ENCODE measurements at regions not wholly inside any gene's neighbourhood (a gene's known extent, or its start where the extent isn't known, plus 50 kb on each side); places are given as distances from the start of the nearest gene placed in this dataset.
"Not testable (repeated sequence)": the region's sequence is repeated elsewhere in the genome, so short reads cannot be mapped to it uniquely, and the experiment has no call there.

DNA sequence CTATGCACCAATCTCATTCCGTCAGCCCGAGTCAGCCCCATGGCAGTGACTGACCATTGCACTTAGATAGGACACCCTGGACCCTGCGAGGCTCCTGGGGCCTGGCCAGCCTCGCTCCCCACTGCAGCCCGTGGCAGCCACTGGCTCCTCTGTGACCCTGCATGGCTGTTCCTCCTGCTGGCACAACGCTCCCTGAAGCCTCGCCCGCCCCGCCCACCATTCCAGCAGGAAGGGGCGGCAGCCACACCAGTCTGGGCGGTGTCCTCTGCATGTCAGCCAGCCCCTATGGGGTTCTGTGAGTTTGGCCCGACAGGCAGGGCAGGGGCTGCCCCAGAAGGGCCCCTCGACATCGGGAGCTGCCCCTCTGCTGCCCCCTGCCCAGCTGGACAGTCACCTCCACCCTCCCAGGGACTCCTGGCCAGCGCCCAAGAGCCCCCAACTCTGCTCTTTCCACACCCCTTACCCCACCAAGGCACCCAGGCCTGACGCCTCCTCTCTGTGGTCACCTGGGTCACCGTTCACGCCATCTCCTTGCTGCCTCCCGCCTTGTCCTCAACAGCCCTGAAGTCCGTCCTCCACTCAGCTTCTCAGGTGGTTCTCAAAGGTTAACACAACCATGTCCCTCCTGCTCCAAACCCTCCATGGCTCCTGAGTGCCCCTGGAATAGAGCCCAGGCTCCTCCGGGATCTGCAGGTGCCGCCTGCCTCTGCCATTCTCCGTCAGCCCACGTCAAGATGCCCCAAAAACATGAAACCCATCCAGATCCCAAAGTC is 103.5 kb downstream of the MICALL2 start:
- TF ChIP-seq POU2F2 (IDR thresholded peaks at IDR 0.05; ENCODE audit: low read depth, low read length) (no peak), PAX5 (IDR thresholded peaks at IDR 0.05; ENCODE audit: insufficient read depth, low read length, severe bottlenecking) (no peak), POLR2A (IDR thresholded peaks at IDR 0.05; ENCODE audit: low read depth, low read length) (no peak), POLR2AphosphoS5 (IDR thresholded peaks at IDR 0.05; ENCODE audit: low read depth, low read length) (no peak)
- FAIRE-seq = no peak
- DNase-seq (ENCODE audit: insufficient read length, low spot score) = no peak

- DNase-seq (ENCODE audit: insufficient read length, low spot score); FAIRE-seq: not testable (repeated sequence)
Measured at GRCh38 chr7:1356853-1357252, 102.4 kb downstream of the MICALL2 start.

DNA sequence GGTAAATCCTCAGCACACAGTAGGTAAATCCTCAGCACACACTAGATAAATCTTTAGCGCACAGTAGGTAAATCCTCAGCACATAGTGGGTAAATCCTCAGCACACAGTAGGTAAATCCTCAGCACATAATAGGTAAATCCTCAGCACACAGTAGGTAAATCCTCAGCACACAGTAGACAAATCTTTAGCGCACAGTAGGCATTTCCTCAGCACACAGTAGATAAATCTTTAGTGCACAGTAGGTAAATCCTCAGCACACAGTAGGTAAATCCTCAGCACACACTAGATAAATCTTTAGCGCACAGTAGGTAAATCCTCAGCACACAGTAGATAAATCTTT is 102.0 kb downstream of the MICALL2 start:
- DNase-seq (ENCODE audit: insufficient read length, low spot score); FAIRE-seq: not testable (repeated sequence)

DNA sequence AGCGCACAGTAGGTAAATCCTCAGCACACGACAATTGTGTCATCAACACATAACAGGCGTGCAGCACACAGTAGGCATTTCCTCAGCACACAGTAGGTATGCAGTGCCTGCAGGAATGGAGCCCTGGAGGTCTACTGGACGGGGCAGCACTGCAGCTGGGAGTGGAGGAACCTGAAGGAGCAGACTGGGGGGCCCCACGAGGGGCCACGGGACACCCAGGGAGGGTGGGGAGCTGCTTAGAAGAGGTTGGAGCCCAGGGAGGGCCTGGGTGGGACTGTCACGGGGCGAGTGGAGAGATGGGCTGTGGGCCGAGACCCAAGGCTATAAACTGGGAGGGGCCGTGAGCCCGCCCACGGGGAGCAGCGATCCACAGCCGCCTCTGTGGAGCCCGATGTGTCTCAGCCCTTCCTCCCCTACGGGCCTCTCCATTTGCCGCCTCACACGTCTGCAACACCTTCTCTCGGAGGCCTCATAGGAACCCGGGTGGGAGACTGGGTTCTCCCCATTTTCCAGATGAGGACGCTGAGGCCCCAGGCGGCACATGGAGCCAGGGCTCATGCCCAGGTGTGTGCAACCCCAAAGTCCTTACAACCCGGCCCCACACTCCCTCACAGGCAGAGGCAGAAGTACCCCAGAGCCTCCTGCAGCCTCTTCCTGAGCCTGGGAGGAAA is 101.5 kb downstream of the MICALL2 start:
- no peak for FAIRE-seq
- TF ChIP-seq POU2F2 (IDR thresholded peaks at IDR 0.05; ENCODE audit: low read depth, low read length) = no peak
- TF ChIP-seq SPI1 (IDR thresholded peaks at IDR 0.05; ENCODE audit: low read depth, low read length) = no peak
- TF ChIP-seq PAX5 (IDR thresholded peaks at IDR 0.05; ENCODE audit: insufficient read depth, low read length, severe bottlenecking) = no peak
- TF ChIP-seq POLR2A (IDR thresholded peaks at IDR 0.05; ENCODE audit: low read depth, low read length) = no peak
- no peak for TF ChIP-seq POLR2AphosphoS5 (IDR thresholded peaks at IDR 0.05; ENCODE audit: low read depth, low read length)
- no peak for TF ChIP-seq TAF1 (IDR thresholded peaks at IDR 0.05; ENCODE audit: low read depth, low read length)
- no peak for DNase-seq (ENCODE audit: insufficient read length, low spot score)

DNA sequence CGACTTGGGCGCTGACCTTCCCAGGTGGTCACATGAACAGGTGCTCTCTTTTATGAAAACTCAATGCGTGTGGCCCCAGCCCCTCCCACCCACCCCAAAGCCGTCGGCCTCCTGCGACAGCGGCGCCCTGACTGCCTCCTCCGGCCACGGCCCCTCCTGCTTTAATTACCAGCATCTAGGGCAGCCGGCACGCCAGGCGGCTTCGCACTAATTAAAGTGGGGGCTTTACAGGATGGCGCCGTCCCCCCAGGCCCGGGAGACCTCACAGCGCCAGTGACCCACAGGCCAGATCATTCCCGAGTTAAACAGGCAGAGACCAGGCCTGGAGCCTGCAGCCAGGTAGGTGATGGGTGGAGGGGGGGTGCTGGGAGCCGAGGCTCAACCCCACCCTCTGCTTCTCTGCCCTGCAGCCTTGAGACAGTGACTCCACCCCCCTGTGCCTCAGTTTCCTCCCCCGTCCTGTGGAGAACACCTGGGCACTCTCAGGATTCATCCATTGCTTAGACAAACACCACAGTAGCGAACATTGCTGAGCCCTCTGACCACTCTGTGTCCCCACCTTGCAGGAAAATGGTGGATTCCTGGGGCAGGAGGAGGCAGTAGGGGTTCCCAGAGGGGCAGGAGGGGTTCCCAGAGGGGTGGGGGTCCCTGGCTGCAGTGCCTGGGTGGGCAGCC is 100.8 kb downstream of the MICALL2 start:
- FAIRE-seq (no peak), DNase-seq (ENCODE audit: insufficient read length, low spot score) (no peak)
- TF ChIP-seq POLR2A (IDR thresholded peaks at IDR 0.05; ENCODE audit: low read depth, low read length) (no peak), POU2F2 (IDR thresholded peaks at IDR 0.05; ENCODE audit: low read depth, low read length) (no peak), PAX5 (IDR thresholded peaks at IDR 0.05; ENCODE audit: insufficient read depth, low read length, severe bottlenecking) (no peak), TAF1 (IDR thresholded peaks at IDR 0.05; ENCODE audit: low read depth, low read length) (no peak), POLR2AphosphoS5 (IDR thresholded peaks at IDR 0.05; ENCODE audit: low read depth, low read length) (no peak), SPI1 (IDR thresholded peaks at IDR 0.05; ENCODE audit: low read depth, low read length) (no peak)

GRCh38 chr7:1359051-1359400 is 100.2 kb downstream of the MICALL2 start:
- FAIRE-seq (no peak), DNase-seq (ENCODE audit: insufficient read length, low spot score) (no peak)
- no peak for TF ChIP-seq TAF1 (IDR thresholded peaks at IDR 0.05; ENCODE audit: low read depth, low read length)
- TF ChIP-seq PAX5 (IDR thresholded peaks at IDR 0.05; ENCODE audit: insufficient read depth, low read length, severe bottlenecking) = no peak
- TF ChIP-seq POU2F2 (IDR thresholded peaks at IDR 0.05; ENCODE audit: low read depth, low read length) = no peak
- no peak for TF ChIP-seq POLR2A (IDR thresholded peaks at IDR 0.05; ENCODE audit: low read depth, low read length)
- TF ChIP-seq SPI1 (IDR thresholded peaks at IDR 0.05; ENCODE audit: low read depth, low read length) = no peak
- TF ChIP-seq POLR2AphosphoS5 (IDR thresholded peaks at IDR 0.05; ENCODE audit: low read depth, low read length) = no peak

GRCh38 chr7:1359681-1360485 is 99.4 kb downstream of the MICALL2 start:
- FAIRE-seq (no peak), DNase-seq (ENCODE audit: insufficient read length, low spot score) (no peak)
- TF ChIP-seq POLR2A (IDR thresholded peaks at IDR 0.05; ENCODE audit: low read depth, low read length) (no peak), TAF1 (IDR thresholded peaks at IDR 0.05; ENCODE audit: low read depth, low read length) (no peak), POLR2AphosphoS5 (IDR thresholded peaks at IDR 0.05; ENCODE audit: low read depth, low read length) (no peak), SPI1 (IDR thresholded peaks at IDR 0.05; ENCODE audit: low read depth, low read length) (no peak), POU2F2 (IDR thresholded peaks at IDR 0.05; ENCODE audit: low read depth, low read length) (no peak), PAX5 (IDR thresholded peaks at IDR 0.05; ENCODE audit: insufficient read depth, low read length, severe bottlenecking) (no peak)

GRCh38 chr7:1360521-1360971 is 98.7 kb downstream of the MICALL2 start:
- no peak for FAIRE-seq
- TF ChIP-seq PAX5 (IDR thresholded peaks at IDR 0.05; ENCODE audit: insufficient read depth, low read length, severe bottlenecking) = no peak
- no peak for TF ChIP-seq POLR2A (IDR thresholded peaks at IDR 0.05; ENCODE audit: low read depth, low read length)
- no peak for TF ChIP-seq SPI1 (IDR thresholded peaks at IDR 0.05; ENCODE audit: low read depth, low read length)
- TF ChIP-seq POU2F2 (IDR thresholded peaks at IDR 0.05; ENCODE audit: low read depth, low read length) = no peak
- TF ChIP-seq TAF1 (IDR thresholded peaks at IDR 0.05; ENCODE audit: low read depth, low read length) = no peak
- no peak for TF ChIP-seq POLR2AphosphoS5 (IDR thresholded peaks at IDR 0.05; ENCODE audit: low read depth, low read length)
- no peak for DNase-seq (ENCODE audit: insufficient read length, low spot score)

DNA sequence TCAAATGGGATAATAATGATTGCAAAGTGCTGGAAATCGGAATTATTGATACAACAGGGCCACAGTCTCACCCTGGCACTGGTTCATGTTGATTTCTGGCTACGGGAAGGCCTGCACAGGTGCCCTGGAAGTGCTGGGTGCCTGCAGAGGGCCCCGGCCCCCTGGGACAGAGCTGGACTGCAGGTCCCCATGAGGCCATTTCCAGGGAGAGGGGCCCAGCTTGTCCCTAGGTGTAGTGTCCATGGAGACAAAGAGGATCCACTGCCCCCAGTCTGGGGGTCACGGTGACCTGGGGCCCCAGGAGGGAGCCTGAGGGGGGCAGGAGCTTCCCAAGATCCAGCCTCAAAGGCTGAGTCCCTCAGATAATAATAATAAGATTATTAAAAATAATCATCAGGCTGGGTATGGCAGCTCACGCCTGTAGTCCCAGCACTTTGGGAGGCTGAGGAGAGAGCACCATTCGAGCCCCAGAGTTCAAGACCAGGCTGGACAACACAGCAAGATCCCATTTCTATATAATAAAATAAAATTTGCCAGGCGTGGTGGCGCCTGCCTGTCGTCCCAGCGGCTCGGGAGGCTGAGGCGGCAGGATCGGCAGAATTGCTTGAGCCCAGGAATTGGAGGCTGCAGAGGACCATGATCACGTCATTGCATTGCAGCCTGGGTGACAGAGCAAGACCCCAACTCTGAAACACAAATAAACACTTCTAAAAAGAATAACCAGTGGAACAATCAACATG is 98.1 kb downstream of the MICALL2 start:
- TF ChIP-seq SPI1 (IDR thresholded peaks at IDR 0.05; ENCODE audit: low read depth, low read length) (no peak), POLR2AphosphoS5 (IDR thresholded peaks at IDR 0.05; ENCODE audit: low read depth, low read length) (no peak), TAF1 (IDR thresholded peaks at IDR 0.05; ENCODE audit: low read depth, low read length) (no peak), POU2F2 (IDR thresholded peaks at IDR 0.05; ENCODE audit: low read depth, low read length) (no peak), POLR2A (IDR thresholded peaks at IDR 0.05; ENCODE audit: low read depth, low read length) (no peak), PAX5 (IDR thresholded peaks at IDR 0.05; ENCODE audit: insufficient read depth, low read length, severe bottlenecking) (no peak)
- no peak for FAIRE-seq
- DNase-seq (ENCODE audit: insufficient read length, low spot score) = no peak

Measured in GM12891 (cell line).